ENCODE measurements at regions not wholly inside any gene's neighbourhood (a gene's known extent, or its start where the extent isn't known, plus 50 kb on each side); places are given as distances from the start of the nearest gene placed in this dataset.
"Not testable (repeated sequence)": the region's sequence is repeated elsewhere in the genome, so short reads cannot be mapped to it uniquely, and the experiment has no call there.

DNA sequence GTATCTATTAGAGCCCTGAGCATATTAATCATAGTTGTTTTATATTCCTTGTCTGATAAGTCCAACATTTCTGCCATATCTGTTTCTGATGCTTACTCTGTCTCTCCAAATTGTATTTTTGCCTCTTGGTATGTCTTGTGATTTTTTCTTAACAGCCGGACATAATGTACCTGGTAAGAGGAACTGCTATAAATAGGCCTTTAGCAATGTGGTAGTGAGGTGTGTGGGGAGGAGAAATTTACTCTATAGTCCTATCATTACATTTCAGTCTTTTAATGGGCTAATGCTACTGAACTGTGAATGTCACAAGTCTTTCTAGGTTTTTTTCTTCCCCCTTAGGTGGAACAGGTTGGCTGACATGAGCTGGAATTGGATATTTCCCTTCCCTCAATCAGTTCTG, 176.1 kb upstream of the FGF10 start:
- no peak for DNase-seq
- POLR2A ChIA-PET: no interaction called here
- H3K27ac Mint-ChIP-seq: no peak overlapping the region
- H3K4me3 Mint-ChIP-seq: no peak overlapping the region
- H3K9me3 Mint-ChIP-seq: peaks cover 2% of the 10 kb centered on the region
- H3K4me1 Mint-ChIP-seq: no peaks in the 10 kb centered on the region
- H3K27me3 Mint-ChIP-seq: no peaks in the 10 kb centered on the region
- no peaks in the 10 kb centered on the region for H3K36me3 Mint-ChIP-seq (ENCODE audit: low read depth)
- CTCF ChIA-PET: no interaction called here

DNA sequence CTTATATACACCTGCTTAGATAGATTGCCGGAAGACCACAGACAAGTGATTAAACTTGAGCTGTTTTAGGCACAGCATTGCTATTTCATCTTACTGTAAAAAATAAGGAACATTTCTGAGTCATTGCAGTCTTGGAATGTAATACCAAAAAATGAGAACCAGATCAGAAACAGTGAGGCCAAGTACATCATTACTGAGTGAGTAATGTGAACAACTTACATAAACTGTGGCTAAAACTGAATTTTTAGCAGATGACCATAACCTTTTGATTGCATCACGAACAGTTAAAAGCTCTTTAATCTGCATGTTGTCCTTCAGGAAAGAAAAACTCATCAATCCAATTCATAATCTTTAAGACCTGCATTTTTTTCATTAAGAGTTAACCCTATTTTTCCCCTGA, 157.1 kb upstream of the FGF10 start:
- no peak overlapping the region for H3K4me3 Mint-ChIP-seq
- no peaks in the 10 kb centered on the region for H3K27me3 Mint-ChIP-seq
- no peaks in the 10 kb centered on the region for H3K36me3 Mint-ChIP-seq (ENCODE audit: low read depth)
- ChIA-PET POLR2A (no interaction called here), CTCF (no interaction called here)
- DNase-seq: no peak
- H3K4me1 Mint-ChIP-seq: no peaks in the 10 kb centered on the region
- H3K27ac Mint-ChIP-seq: no peak overlapping the region
- H3K9me3 Mint-ChIP-seq: no peaks in the 10 kb centered on the region

DNA sequence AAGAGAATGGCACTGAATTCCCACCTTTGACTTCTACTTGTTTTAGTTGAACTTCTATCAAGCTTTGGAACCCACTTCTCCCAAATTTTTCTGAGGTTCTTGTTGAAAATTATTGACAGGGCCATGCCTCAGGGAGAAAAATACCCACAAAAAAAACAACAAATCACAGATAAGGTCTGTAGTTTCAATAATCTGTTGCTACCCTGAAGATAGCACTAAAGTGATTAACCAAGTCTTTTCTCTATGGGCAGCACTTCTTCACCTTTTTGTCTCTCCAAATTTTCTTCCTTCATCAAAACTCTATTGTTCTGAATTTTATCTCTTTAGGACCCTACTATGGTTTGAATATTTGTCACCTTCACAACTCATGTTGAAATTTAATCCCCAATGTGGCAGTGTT, 154.3 kb upstream of the FGF10 start:
- Mint-ChIP-seq H3K36me3 (ENCODE audit: low read depth) (no peaks in the 10 kb centered on the region), H3K4me3 (no peak overlapping the region), H3K27ac (no peak overlapping the region), H3K4me1 (no peaks in the 10 kb centered on the region), H3K27me3 (no peaks in the 10 kb centered on the region), H3K9me3 (no peaks in the 10 kb centered on the region)
- DNase-seq: no peak
- ChIA-PET POLR2A (no interaction called here), CTCF (no interaction called here)

DNA sequence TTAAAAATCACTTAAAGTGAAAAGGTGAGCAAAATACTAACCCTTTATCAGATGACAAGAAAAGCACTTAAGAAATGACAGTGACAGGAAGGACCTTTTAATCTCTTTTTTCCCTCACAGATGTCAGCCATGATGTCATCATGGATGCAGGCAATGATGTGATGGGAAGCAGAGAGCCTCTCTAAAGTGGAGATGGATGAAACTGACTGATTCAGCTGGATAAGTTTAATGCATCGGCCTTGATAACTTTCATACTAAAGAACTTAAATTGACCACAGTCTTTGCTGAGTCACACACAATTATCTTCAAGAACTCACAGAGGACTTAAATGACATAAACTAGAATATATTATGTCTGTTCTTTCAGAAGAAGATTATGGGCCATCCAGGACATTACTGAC, 153.2 kb upstream of the FGF10 start:
- CTCF ChIA-PET: no interaction called here
- no peaks in the 10 kb centered on the region for H3K36me3 Mint-ChIP-seq (ENCODE audit: low read depth)
- no peaks in the 10 kb centered on the region for H3K27me3 Mint-ChIP-seq

DNA sequence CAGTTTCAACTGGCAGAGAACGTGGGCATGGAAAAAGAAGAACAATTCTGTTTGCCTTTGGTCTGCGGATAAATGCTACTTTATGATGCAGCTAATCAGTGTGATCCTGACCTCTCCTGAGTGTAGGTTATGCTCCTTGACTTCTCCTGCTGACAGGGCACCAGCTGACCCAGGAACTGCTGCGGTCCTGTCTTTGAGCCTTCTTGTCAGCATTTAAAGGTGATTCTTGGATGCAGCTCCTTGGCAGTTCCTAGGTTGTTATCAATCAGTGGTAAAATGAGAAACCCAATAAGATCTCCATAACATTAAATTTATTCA, 150.3 kb upstream of the FGF10 start:
- Mint-ChIP-seq H3K27me3 (no peaks in the 10 kb centered on the region), H3K9me3 (no peaks in the 10 kb centered on the region), H3K36me3 (ENCODE audit: low read depth) (no peaks in the 10 kb centered on the region), H3K4me3 (no peak overlapping the region), H3K4me1 (no peaks in the 10 kb centered on the region), H3K27ac (no peak overlapping the region)
- no peak for DNase-seq
- CTCF ChIA-PET: interaction anchor here (0.8 kb wide), 1 partner anchor 235 kb away, joined by 3 read pairs; no protein-coding TSS in a partner anchor
- POLR2A ChIA-PET: no interaction called here

More for the DNA sequence above, 153.2 kb upstream of the FGF10 start:
- no peak overlapping the region for H3K4me3 Mint-ChIP-seq
- POLR2A ChIA-PET: no interaction called here
- no peaks in the 10 kb centered on the region for H3K9me3 Mint-ChIP-seq
- H3K27ac Mint-ChIP-seq: no peak overlapping the region
- no peaks in the 10 kb centered on the region for H3K4me1 Mint-ChIP-seq
- no peak for DNase-seq

DNA sequence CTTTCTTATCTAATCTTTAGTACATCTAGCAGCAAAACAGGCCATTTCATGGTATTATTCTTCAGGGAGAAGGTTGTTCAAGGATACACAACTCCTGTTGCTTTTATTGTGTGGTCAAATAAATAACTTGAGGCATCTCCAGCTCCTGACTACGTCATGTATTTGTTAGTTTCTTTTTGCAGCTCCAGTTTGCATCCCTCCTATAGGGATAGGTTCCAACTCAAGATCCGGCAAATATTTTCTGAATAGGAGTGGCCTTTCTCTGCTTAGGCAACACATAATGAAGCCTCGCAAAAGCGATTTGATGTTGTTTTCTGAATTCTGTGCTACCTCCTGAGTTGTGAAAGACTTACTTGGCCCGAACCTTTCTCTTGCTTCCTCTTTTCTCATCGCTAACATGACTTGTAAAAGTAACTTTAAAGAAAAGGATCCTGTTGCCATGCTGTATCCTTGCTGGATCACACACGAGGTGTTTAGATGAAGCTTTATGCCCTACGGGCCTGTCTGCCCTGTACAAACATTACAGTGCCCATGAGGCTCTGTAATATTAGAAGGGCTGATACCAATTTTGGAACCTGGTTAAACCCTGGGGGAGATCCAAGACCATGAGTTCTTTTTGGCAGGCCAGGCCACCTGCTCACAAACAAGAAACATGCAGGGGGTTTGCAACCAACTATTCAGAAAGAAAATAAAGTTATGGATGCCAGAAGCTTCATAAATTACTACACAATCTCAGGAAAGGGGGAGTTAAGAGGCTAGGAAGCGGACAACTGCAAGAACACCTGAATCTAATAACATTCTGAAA, 149.8 kb upstream of the FGF10 start:
- Mint-ChIP-seq H3K4me1 (no peaks in the 10 kb centered on the region), H3K9me3 (no peaks in the 10 kb centered on the region), H3K27ac (no peak overlapping the region), H3K36me3 (ENCODE audit: low read depth) (no peaks in the 10 kb centered on the region), H3K4me3 (no peak overlapping the region), H3K27me3 (no peaks in the 10 kb centered on the region)
- DNase-seq: no peak
- ChIA-PET CTCF (interaction anchor here (0.7 to 0.8 kb wide), 2 partner anchors 228 to 235 kb away, joined by 3 to 5 read pairs; no protein-coding TSS in a partner anchor), POLR2A (no interaction called here)

DNA sequence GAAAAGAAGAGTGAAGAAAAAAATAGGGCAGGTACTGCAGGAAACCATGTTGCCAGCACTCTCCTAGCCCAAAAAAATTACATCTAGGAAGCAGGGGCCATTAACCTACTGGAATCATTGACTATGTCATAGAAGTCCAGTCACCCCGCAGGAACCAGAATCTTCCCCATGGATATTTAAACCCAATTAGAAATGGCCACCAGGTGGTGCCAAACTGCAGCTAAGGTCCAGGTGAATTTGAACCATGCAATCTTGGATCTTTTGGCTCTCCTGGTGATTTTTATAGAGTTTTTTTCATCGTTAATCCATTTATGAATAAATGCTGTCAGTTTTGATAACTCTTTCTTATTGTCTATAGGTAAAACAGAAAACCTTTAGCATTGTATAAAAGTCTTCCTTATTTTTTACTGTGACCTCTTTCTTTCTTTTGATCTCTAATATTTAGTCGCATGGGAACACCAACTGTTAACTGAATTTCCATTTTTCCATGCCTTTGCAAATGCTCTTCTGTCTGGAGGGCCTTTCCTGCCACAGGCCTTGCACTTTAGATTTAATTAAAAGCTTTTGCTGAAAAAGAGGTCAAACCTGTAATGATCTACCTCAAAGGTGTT, 147.5 kb upstream of the FGF10 start:
- ChIA-PET POLR2A (no interaction called here), CTCF (no interaction called here)
- H3K36me3 Mint-ChIP-seq (ENCODE audit: low read depth): no peaks in the 10 kb centered on the region
- no peaks in the 10 kb centered on the region for H3K27me3 Mint-ChIP-seq
- peaks cover 2% of the 10 kb centered on the region for H3K9me3 Mint-ChIP-seq
- H3K4me3 Mint-ChIP-seq: no peak overlapping the region
- no peak for DNase-seq
- no peaks in the 10 kb centered on the region for H3K4me1 Mint-ChIP-seq
- H3K27ac Mint-ChIP-seq: no peak overlapping the region

DNA sequence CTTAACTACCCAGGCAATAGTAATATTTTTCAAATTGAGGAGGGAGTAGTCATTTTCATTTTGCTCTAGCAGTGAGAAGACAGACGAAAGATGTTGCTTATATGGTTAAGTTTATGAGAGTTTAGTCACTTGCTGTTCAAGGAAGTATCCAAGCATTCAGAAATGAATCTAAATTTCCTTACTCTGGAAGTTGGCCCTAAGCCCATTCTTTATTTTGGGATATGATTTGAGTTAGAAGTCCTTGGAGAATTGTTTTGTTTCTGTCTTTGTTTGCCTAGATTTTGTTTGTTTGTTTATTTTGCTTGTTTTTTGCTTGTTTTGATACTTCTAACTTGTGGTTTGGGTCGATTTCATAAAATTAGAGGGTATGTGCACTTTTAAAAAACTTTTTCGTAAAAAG, 146.4 kb upstream of the FGF10 start:
- Mint-ChIP-seq H3K4me1 (no peaks in the 10 kb centered on the region), H3K9me3 (peaks cover 5% of the 10 kb centered on the region), H3K27ac (no peak overlapping the region), H3K36me3 (ENCODE audit: low read depth) (no peaks in the 10 kb centered on the region), H3K27me3 (no peaks in the 10 kb centered on the region), H3K4me3 (no peak overlapping the region)
- DNase-seq: no peak
- ChIA-PET CTCF (no interaction called here), POLR2A (no interaction called here)

DNA sequence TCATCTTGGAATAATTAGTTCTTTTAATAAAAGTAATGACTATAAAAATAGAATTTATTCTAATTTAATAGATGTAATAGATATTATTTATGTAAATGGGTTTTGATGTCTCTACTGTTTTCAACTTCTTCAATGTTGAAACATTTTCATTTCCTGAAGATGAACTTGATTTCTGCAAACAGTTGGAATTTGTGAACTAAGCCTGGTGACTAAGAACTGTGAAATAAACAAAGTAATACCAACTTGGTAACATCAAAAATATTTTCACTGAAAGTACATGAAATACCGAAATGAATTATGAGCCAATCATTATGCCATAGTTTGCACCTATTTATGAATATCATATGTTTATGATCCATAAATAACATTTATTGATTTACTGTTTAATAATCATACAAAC, 143.8 kb upstream of the FGF10 start:
- ChIA-PET CTCF (no interaction called here), POLR2A (no interaction called here)
- H3K27ac Mint-ChIP-seq: no peak overlapping the region
- H3K9me3 Mint-ChIP-seq: peaks cover 8% of the 10 kb centered on the region
- no peak for DNase-seq
- no peaks in the 10 kb centered on the region for H3K4me1 Mint-ChIP-seq
- H3K36me3 Mint-ChIP-seq (ENCODE audit: low read depth): no peaks in the 10 kb centered on the region
- no peak overlapping the region for H3K4me3 Mint-ChIP-seq
- no peaks in the 10 kb centered on the region for H3K27me3 Mint-ChIP-seq

DNA sequence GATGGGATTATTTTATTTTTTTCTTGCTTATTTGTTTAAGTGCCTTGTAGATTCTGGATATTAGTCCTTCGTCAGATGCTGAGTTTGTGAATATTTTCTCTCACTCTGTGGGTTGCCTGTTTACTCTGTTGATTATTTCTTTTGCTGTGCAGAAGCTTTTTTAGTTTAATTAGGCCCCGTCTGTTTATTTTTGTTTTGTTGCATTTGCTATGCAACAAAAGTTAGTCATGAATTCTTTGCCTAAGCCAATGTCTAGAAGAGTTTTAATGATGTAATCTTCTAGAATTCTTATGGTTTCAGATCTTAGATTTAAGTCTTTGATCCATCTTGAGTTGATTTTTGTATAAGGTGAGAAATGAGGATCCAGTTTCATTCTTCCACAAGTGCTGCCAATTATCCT, 142.5 kb upstream of the FGF10 start:
- H3K27ac Mint-ChIP-seq; H3K9me3 Mint-ChIP-seq; H3K27me3 Mint-ChIP-seq; POLR2A ChIA-PET; H3K36me3 Mint-ChIP-seq (ENCODE audit: low read depth); H3K4me1 Mint-ChIP-seq; DNase-seq; H3K4me3 Mint-ChIP-seq; CTCF ChIA-PET: not testable (repeated sequence)

DNA sequence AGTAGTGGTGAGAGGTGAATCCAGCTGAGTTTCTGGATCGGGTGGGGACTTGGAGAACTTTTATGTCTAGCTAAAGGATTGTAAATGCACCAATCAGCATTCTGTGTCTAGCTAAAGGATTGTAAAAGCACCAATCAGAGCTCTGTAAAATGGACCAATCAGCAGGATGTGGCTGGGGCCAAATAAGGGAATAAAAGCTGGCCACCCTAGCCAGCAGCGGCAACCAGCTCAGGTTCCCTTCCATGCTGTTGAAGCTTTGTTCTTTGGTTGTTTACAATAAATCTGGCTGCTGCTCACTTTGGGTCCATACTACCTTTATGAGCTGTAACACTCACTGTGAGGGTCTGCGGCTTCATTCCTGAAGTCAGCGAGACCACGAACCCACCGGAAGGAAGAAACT, 141.6 kb upstream of the FGF10 start:
- H3K27me3 Mint-ChIP-seq; H3K36me3 Mint-ChIP-seq (ENCODE audit: low read depth); DNase-seq; H3K9me3 Mint-ChIP-seq; H3K27ac Mint-ChIP-seq; POLR2A ChIA-PET; CTCF ChIA-PET; H3K4me3 Mint-ChIP-seq; H3K4me1 Mint-ChIP-seq: not testable (repeated sequence)

DNA sequence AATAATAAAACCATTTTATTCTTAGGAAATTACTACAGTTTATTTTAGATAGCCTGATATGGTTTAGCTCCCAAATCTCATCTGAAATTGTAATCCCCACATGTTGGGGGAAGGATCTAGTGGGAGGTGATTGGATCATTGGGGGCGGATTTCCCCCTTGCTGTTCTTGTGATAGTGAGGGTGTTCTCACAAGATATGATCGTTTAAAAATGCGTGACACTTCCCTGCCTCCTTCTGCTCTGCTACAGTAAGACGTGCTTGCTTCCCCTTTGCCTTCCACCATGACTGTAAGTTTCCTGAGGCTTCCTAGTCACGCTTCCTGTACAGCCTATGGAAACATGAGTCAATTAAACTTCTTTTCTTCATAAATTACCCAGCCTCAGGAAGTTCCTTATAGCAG, 122.4 kb upstream of the FGF10 start:
- no peak overlapping the region for H3K4me3 Mint-ChIP-seq
- no peak overlapping the region for H3K27ac Mint-ChIP-seq
- no peaks in the 10 kb centered on the region for H3K27me3 Mint-ChIP-seq
- DNase-seq: no peak
- H3K36me3 Mint-ChIP-seq (ENCODE audit: low read depth): no peaks in the 10 kb centered on the region
- H3K9me3 Mint-ChIP-seq: no peaks in the 10 kb centered on the region
- H3K4me1 Mint-ChIP-seq: no peaks in the 10 kb centered on the region
- ChIA-PET CTCF (no interaction called here), POLR2A (no interaction called here)

DNA sequence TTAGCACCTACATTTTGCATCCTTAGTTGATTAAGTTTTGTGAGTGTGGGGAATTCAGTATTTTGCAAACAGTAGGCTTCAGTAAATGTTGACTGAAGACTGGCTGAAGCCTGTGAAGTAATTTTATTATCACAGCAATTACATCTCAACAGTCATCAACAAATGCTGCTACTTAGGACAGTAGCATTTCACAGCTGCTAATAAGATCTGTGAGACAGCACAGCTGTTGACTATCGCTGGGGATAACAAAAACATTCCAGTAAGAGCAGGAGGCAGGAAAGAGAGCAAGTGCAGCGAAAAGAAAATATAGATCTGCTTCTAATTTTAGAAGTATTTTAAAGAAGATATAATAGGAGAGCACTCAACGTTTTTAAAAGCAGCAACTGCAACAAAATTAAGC, 117.3 kb upstream of the FGF10 start:
- Mint-ChIP-seq H3K27me3 (no peaks in the 10 kb centered on the region), H3K9me3 (no peaks in the 10 kb centered on the region), H3K36me3 (ENCODE audit: low read depth) (no peaks in the 10 kb centered on the region), H3K27ac (no peak overlapping the region), H3K4me3 (no peak overlapping the region), H3K4me1 (no peaks in the 10 kb centered on the region)
- ChIA-PET POLR2A (no interaction called here), CTCF (no interaction called here)
- DNase-seq: no peak

DNA sequence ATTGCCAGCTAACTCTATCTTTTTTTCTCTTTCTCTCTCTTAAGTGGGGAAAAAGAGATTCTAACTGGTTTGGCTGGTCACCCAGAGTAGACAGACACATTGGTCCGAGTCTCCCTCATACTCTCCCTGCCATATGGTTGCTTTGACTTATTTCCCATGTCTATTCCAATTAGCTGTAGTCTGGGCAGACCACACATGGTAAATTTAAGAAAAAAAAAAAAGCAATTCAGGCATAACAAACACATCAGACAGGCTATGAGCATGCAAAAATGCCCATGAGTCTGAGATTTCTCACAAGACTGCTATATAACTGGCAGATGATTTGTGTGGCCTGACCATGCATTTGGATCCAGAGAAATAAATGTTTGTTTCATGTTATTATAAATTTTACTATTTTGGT, 110.2 kb upstream of the FGF10 start:
- ChIA-PET POLR2A (no interaction called here), CTCF (no interaction called here)

More for the DNA sequence above, 110.2 kb upstream of the FGF10 start:
- Mint-ChIP-seq H3K4me1 (no peaks in the 10 kb centered on the region), H3K4me3 (no peak overlapping the region), H3K27ac (no peak overlapping the region), H3K36me3 (ENCODE audit: low read depth) (no peaks in the 10 kb centered on the region), H3K9me3 (no peaks in the 10 kb centered on the region), H3K27me3 (no peaks in the 10 kb centered on the region)
- DNase-seq: no peak

Measured in activated CD4-positive, alpha-beta memory T cell treated with anti-CD3 and anti-CD28 coated beads, Interleukin-2, amount 10 ng/mL, durations not matched to agents 7 days and 5 days (primary cell).